B cell (primary cell): ENCODE measurements at regions not wholly inside any gene's neighbourhood (a gene's known extent, or its start where the extent isn't known, plus 50 kb on each side); places are given as distances from the start of the nearest gene placed in this dataset.

Experiments used
- ATAC-seq: fragments of 200-7000 bp; cut with Tn5 transposase; one replicate; pipeline ENCODE4 v1.10.0; 2021; ENCODE audit warnings: low read depth, mild to moderate bottlenecking, moderate number of reproducible peaks, moderate library complexity
- CTCF ChIA-PET: fragments of 350-600 bp; sonication (Branson Sonifier 250); formaldehyde crosslinking; loops from one replicate; lab custom pipeline; 2021; ENCODE audit warnings: antibody characterized with exemption, inconsistent platforms; lab: Charles Lee
- POLR2A ChIA-PET: fragments of 350-600 bp; sonication (Branson Sonifier 250); formaldehyde crosslinking; loops from one replicate; lab custom pipeline; 2021; ENCODE audit warnings: antibody characterized with exemption; lab: Charles Lee
- DNase-seq: peaks from one replicate; pipeline ENCODE4 v3.0.0; 2013
- H2AFZ ChIP-seq: 2 replicates; pipeline ENCODE4 v1.6.1; 2012; ENCODE audit warnings: mild to moderate bottlenecking, low read depth, low read length; ENCODE audit not compliant: insufficient read depth, poor library complexity, severe bottlenecking
- H3K27ac ChIP-seq, 2 donors: 1 replicate in 1 of 2; 2 replicates in 1 of 2; pipeline ENCODE4 v1.5.1; 2012 to 2013; ENCODE audit warnings: low read length in 2 of 2, mild to moderate bottlenecking in 2 of 2, moderate library complexity in 1 of 2
- H3K27me3 ChIP-seq, 4 experiments: fragments of 200-600 bp in 1 of 4; sonication (generic) in 1 of 4; replicated peaks in 1 of 4; 1 replicate in 2 of 4; 2 replicates in 2 of 4; pipeline versions ENCODE4 v1.6.1 to v1.7.0; 2013 to 2016; ENCODE audit warnings: low read length in 3 of 4, mild to moderate bottlenecking in 2 of 4, mixed read lengths in 1 of 4, moderate library complexity in 1 of 4; ENCODE audit not compliant: insufficient read depth in 4 of 4, control insufficient read depth in 3 of 4; ENCODE audit errors: control extremely low read depth in 1 of 4
- H3K36me3 ChIP-seq, 2 experiments: replicated peaks in 1 of 2; 1 replicate in 1 of 2; 2 replicates in 1 of 2; pipeline versions ENCODE4 v1.6.1 to v1.7.1; 2013; ENCODE audit warnings: low read length in 1 of 2; ENCODE audit not compliant: insufficient read depth in 2 of 2, control insufficient read depth in 1 of 2; ENCODE audit errors: control extremely low read depth in 1 of 2, extremely low read depth in 1 of 2
- H3K4me1 ChIP-seq, 2 donors: fragments of 200-600 bp in 1 of 2; sonication (generic) in 1 of 2; 1 replicate in 1 of 2; 2 replicates in 1 of 2; pipeline versions ENCODE4 v1.5.1 to v1.6.1; 2013 to 2017; ENCODE audit warnings: low read length in 2 of 2; ENCODE audit not compliant: control insufficient read depth in 2 of 2, insufficient read depth in 2 of 2
- H3K4me2 ChIP-seq: replicated peaks from 2 replicates; pipeline ENCODE3; 2012; ENCODE audit warnings: mild to moderate bottlenecking, low read depth, low read length; ENCODE audit not compliant: poor library complexity, severe bottlenecking
- H3K4me3 ChIP-seq, 5 experiments: fragments of 200-600 bp in 1 of 5; sonication (generic) in 1 of 5; 1 replicate in 3 of 5; 2 replicates in 2 of 5; pipeline versions ENCODE4 v1.5.1 to v1.7.0; 2011 to 2016; ENCODE audit warnings: low read length in 4 of 5, mild to moderate bottlenecking in 4 of 5, low read depth in 2 of 5, control low read depth in 1 of 5, moderate library complexity in 1 of 5; ENCODE audit not compliant: insufficient read depth in 1 of 5; ENCODE audit errors: control extremely low read depth in 1 of 5, extremely low read depth in 1 of 5
- H3K79me2 ChIP-seq: fragments of 200-600 bp; sonication (generic); one replicate; pipeline ENCODE4 v1.6.0; 2016; ENCODE audit warnings: low read length; ENCODE audit not compliant: control insufficient read depth, insufficient read depth
- H3K9ac ChIP-seq: fragments of 200-600 bp; sonication (generic); 2 replicates; pipeline ENCODE4 v1.6.1; 2017; ENCODE audit warnings: mild to moderate bottlenecking, low read length, moderate library complexity
- H3K9me3 ChIP-seq, 3 donors: one replicate each; pipeline versions ENCODE4 v1.6.1 to v1.7.1; 2013; ENCODE audit warnings: low read length in 2 of 3; ENCODE audit not compliant: control insufficient read depth in 2 of 3, insufficient read depth in 1 of 3; ENCODE audit errors: control extremely low read depth in 1 of 3
- H4K20me1 ChIP-seq: 2 replicates; pipeline ENCODE4 v1.6.0; 2012; ENCODE audit warnings: mild to moderate bottlenecking, low read length; ENCODE audit not compliant: insufficient read depth, control insufficient read depth, poor library complexity, severe bottlenecking
- H3K27ac Mint-ChIP-seq: one replicate; pipeline ENCODE4 v1.8.0; 2021; ENCODE audit warnings: mixed read lengths
- H3K27me3 Mint-ChIP-seq: one replicate; pipeline ENCODE4 v1.8.0; 2021; ENCODE audit warnings: mixed read lengths
- H3K4me1 Mint-ChIP-seq: one replicate; pipeline ENCODE4 v1.8.0; 2021; ENCODE audit warnings: mixed read lengths
- H3K4me3 Mint-ChIP-seq: one replicate; pipeline ENCODE4 v1.8.0; 2021; ENCODE audit warnings: mixed read lengths
- H3K9me3 Mint-ChIP-seq: one replicate; pipeline ENCODE4 v1.8.0; 2022; ENCODE audit warnings: mixed read lengths; ENCODE audit not compliant: insufficient read depth
- EZH2 ChIP-seq: IDR thresholded peaks from 2 replicates; pipeline ENCODE4 v1.6.1; 2012; ENCODE audit warnings: borderline replicate concordance, low read depth, mild to moderate bottlenecking, moderate library complexity, low read length; ENCODE audit not compliant: insufficient read depth, poor library complexity, severe bottlenecking
- whole genome bisulfite sequencing: methylation state at CpG from one replicate; pipeline ENCODE4 v1.1.5; 2013; ENCODE audit warnings: missing lambda C conversion rate; ENCODE audit not compliant: insufficient coverage; 5-methylcytosine and 5-hydroxymethylcytosine counted together
- intact Hi-C: fragments of 100-400 bp; cut with micrococcal nuclease; formaldehyde crosslinking; loops from one replicate; pipeline ENCODE4 v1.10.0; 2022
- TF ChIP-seq, protein P1 (sequence below): fragments of 200-600 bp; IDR thresholded peaks from one replicate; pipeline ENCODE4 v1.8.0; 2022; ENCODE audit warnings: antibody characterized with exemption, mild to moderate bottlenecking

DNA sequence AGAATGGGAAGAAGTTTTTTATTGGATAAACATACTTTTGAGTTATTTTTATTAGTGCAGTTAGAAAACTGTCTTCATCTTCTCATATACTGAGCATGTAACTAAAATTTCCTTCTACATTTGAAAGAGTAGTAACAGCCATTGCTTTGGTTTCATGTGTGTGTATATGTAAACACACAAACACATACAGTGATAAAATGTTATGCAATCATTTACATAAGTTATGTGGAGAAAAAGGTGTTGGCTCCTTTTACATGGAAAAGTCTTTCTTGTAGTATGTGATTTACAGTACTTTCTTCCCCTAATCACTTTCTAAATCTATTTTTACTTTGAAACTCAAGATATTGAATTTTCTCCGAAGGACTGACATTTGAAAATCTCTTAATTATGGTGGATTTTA is 194.3 kb upstream of the PACRGL start:
- Histone ChIP-seq H3K79me2 (no peaks in the 10 kb centered on the region), H3K9me3 (no peaks in the 10 kb centered on the region), H3K9ac (no peak overlapping the region), H3K4me3 (no peak overlapping the region), H2AFZ (no peak overlapping the region), H3K36me3 (no peaks in the 10 kb centered on the region), H3K27ac (no peak overlapping the region), H4K20me1 (no peaks in the 10 kb centered on the region), H3K4me2 (no peak overlapping the region), H3K27me3 (no peaks in the 10 kb centered on the region), H3K4me1 (no peaks in the 10 kb centered on the region)
- TF ChIP-seq, protein P1, sequence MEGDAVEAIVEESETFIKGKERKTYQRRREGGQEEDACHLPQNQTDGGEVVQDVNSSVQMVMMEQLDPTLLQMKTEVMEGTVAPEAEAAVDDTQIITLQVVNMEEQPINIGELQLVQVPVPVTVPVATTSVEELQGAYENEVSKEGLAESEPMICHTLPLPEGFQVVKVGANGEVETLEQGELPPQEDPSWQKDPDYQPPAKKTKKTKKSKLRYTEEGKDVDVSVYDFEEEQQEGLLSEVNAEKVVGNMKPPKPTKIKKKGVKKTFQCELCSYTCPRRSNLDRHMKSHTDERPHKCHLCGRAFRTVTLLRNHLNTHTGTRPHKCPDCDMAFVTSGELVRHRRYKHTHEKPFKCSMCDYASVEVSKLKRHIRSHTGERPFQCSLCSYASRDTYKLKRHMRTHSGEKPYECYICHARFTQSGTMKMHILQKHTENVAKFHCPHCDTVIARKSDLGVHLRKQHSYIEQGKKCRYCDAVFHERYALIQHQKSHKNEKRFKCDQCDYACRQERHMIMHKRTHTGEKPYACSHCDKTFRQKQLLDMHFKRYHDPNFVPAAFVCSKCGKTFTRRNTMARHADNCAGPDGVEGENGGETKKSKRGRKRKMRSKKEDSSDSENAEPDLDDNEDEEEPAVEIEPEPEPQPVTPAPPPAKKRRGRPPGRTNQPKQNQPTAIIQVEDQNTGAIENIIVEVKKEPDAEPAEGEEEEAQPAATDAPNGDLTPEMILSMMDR = no peak
- no peak for TF ChIP-seq EZH2
- intact Hi-C loops = no loop called here
- Mint-ChIP-seq H3K4me1 (no peaks in the 10 kb centered on the region), H3K27me3 (no peaks in the 10 kb centered on the region), H3K9me3 (no peaks in the 10 kb centered on the region), H3K4me3 (no peak overlapping the region), H3K27ac (no peak overlapping the region)
- ChIA-PET POLR2A (no interaction called here), CTCF (no interaction called here)
- DNase-seq (no peak), ATAC-seq (no peak)
- no CpG with 5 or more reads among the region's 1 CpG for WGBS

DNA sequence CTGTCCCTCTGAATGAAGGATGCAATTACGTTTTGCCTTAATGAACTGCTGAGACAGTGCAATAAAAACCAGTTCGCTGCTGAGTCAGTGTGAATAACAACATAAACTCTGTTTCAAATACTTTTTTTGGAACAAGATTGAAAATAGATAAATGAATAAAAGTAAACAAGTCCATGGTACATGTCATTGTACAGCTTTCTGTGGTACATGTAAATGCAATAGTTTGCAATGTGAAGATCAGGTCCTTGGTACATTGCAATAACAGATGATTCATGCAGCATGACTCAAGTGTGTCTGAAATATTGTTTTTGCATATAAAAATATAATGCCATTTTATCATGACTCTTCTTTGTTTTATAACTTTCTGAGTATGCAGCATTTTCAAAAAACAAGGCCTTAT is 193.4 kb upstream of the PACRGL start:
- ChIA-PET CTCF (no interaction called here), POLR2A (no interaction called here)
- no CpG with 5 or more reads among the region's 2 CpGs for WGBS
- ATAC-seq (no peak), DNase-seq (no peak)
- Histone ChIP-seq H3K36me3 (no peaks in the 10 kb centered on the region), H3K27me3 (no peaks in the 10 kb centered on the region), H2AFZ (no peak overlapping the region), H3K9ac (no peak overlapping the region), H3K9me3 (no peaks in the 10 kb centered on the region), H3K4me3 (no peak overlapping the region), H4K20me1 (no peaks in the 10 kb centered on the region), H3K4me2 (no peak overlapping the region), H3K4me1 (no peaks in the 10 kb centered on the region), H3K79me2 (no peaks in the 10 kb centered on the region), H3K27ac (no peak overlapping the region)
- intact Hi-C loops = no loop called here
- H3K4me3 Mint-ChIP-seq = no peak overlapping the region
- H3K9me3 Mint-ChIP-seq = no peaks in the 10 kb centered on the region
- H3K4me1 Mint-ChIP-seq = no peaks in the 10 kb centered on the region
- no peak overlapping the region for H3K27ac Mint-ChIP-seq
- H3K27me3 Mint-ChIP-seq = no peaks in the 10 kb centered on the region
- TF ChIP-seq, protein P1 = no peak
- TF ChIP-seq EZH2 = no peak
